ENCODE measurements at regions not wholly inside any gene's neighbourhood (a gene's known extent, or its start where the extent isn't known, plus 50 kb on each side); places are given as distances from the start of the nearest gene placed in this dataset.

GRCh38 chr6:105484238-105485161 lies 81.6 kb upstream of the PREP start:
- DNase-seq = peak; percentile 71

DNA sequence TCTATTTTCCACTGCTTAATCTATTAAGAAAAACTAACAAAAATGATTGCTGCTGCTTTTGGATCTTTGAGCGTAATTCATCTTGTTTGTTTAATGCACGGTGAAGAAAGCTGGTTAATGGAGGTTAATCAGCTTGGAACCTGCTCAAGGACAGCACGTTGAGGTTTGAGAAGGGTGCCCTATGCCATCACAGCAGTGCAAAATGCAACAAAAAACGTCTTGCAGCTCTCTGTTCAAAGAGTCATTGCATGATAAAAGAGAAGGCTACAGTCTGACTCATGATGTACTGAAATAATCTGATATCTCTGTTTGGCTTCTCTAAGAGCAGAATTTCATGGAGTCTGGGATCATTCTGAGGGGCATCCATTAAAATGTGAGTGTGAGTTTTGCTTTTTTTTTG lies 80.6 kb upstream of the PREP start:
- peak; percentile 59 for DNase-seq

DNA sequence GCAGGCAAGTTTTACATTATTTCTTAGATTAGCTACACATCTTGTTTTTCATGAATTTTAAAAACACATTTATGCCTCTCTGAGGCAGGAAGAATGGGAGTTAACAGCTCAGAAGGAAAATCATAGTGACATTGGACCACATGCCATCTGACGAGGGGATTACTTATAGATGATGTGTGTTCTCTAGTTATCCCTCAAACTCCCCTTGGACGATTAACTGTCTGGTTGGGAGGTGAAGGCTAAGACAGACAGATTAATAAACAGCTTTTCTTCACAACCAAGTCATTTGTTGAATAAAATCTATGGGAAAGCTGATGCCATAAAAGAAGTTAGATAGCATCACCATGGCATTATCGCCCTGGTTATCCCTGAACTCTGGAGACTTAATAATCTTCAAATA lies 80.0 kb upstream of the PREP start:
- no peak for DNase-seq

GRCh38 chr6:105482227-105482844 lies 79.5 kb upstream of the PREP start:
- DNase-seq = peak; percentile 65

DNA sequence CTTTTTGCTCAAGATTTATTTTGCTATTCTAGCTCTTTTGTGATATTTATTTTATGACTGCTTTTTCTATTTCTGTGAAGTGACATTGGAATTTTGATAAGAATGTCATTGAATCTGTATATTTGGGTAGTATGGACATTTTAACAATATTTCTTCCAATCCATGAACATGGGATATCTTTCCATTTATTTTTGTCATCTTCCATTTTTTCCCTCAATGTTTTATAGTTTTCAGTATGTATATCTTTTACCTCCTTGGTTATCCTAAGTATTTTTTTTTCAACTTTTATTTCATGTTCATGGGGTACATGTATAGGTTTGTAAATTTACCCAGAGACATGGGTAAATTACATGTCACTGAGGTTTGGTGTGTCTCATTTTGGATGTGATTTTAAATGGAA lies 74.1 kb upstream of the PREP start:
- no peak for DNase-seq

- no peak for DNase-seq
Observed at GRCh38 chr6:105474234-105474633, 71.4 kb upstream of the PREP start.

DNA sequence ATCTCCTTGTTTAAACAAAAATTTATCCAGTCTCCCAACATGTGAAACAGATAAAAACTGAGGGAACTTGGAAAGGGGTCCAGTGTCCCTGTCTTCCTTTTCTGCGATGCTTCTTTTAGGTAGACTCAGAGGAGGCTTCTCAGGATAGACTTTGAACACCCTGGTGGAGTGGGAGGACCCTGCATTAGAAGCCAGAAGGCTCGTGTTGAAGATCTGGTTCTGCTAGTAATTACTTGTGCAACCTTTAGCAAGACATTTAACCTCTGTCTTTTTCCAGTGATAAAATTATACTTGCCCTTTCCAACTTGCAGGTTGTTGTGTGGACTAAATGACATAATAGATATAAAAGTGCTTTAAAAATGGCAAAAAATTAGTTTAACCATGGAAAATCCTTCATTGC lies 67.1 kb upstream of the PREP start:
- no peak for DNase-seq

DNA sequence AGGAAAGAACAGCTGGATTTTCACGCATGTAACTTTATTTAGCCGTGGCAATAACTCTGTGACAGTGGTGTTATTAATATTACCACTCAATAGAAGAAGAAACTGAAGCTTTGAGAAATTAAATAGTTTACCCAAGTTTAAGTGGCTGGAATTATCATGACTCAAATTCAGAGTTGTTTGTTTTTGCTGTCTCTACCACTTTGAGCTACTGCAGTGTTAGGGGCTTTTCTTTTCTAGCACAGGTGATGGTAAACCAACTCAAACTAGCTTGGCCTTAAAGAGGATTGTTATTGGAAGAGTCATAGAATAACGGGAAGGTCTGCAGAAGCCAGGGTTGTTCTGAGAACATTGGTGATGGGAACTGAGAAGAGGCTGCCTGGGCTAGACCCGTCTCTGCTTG lies 66.0 kb upstream of the PREP start:
- DNase-seq = no peak

DNA sequence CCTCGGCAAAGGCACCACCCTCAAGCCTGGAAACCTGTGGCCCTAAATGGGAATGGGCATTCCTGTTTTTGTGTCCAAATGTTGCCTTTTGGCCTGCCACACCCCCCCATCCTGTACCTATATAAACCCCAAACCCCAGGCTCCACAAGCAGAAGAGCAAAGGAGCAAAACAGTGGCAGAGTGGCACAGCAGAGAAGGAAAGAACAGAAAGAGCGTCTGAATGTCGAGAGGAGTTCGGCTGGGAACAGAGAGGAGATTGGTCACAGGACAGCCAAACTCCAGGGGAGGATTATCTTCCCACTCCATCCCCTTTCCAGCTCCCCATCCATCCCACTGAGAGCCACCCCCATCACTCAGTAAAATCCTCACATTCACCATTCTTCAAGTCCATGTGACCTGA lies 58.0 kb upstream of the PREP start:
- DNase-seq = no peak

DNA sequence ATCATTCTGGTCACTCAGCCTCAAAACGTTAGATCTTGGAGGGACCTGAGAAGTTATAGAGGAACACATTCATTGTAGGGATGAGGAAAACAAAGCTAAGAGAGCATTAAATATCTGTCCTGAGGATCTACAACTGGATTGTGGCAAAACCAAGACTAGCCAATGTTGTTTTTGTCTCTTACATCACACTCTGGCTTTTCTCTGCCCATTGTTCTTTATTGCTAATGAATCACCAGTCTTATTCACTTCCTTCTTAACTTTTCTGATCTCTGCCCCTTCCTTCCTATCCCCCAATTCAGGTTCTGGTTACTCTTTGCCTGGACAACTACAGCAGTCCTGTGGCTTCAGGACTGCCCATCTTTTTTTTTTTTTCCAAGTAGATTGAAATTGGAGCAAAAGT lies 57.0 kb upstream of the PREP start:
- peak; percentile 64 for DNase-seq

DNA sequence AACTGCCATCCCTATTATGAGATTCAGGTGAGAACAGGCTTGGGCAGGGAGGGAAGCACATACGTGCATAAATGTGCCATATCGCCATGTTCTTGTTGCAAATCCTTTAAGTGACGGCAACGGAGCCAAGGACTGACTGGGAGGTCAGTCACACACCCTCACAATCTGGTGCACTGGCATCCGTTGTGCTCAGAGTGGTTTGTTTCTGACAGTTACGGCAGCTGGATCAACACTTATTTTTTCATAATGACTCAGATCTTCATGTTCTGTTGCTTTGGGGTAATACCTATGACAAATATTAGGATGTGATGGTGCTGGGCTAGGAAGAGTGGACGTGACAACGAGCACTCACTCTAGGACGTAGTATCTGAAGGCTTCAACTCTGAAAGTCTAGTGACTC lies 56.2 kb upstream of the PREP start:
- DNase-seq = peak; percentile 42

DNA sequence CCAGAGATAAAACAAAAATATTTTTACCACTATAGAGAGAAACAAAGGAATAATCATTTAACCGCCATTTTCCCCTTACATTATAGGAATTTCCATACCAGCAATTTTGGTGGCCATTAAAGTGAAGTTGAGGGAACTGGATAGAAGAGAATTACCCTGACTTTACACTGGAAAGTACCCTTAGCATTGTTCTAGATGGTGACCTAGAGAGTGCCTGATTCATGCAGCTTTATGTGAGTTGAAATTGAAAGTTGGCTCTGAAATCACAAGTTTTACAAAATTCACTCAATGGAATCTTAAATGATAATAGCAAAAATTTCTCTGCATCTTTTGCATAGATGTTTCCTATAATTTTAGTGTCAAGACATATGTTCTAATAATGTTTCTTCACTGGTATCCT lies 55.7 kb upstream of the PREP start:
- DNase-seq = no peak

GRCh38 chr6:105458084-105458483 lies 55.2 kb upstream of the PREP start:
- no peak for DNase-seq

GRCh38 chr6:105453968-105454367 lies 51.1 kb upstream of the PREP start:
- no peak for DNase-seq

DNA sequence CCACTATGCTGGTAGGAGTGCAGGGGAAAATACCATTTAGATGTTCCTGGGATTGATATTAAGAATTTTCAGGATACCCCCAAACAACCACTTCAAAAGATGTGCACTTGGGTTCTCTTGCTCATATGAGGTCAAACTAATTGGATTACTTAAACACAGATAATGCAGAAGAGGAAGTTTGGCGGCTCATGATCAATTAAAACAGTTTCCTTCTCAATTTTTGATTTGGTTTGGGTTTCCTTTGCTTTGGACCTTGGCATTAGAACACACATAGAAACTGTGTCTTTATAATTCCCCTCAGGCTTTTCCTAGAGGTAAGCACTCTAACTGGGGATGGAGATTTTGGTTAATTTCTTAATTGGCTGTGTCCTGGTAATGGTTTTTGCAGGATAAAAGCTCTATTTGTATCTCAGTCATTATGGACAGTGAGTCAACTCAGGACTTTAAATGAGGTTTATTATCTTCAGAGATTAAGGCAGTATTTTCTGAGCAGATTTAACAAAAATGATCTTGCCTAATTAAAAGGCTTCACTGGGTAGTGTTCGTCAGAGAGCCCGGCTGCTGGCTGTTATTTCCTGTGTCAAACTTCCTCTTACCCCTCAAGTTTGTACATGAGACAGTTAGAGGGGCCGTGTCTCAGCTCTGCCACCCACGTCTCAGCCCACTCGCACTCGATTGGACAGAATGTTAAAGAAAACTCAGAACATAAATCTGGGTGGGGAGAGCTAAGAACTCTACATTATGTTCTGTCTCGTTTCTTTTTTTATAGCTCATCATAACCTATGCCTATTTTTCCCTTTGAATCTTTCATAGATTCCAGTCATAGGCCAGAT lies 50.3 kb upstream of the PREP start:
- no peak for DNase-seq
